Caco-2 (cell line): ENCODE measurements at regions not wholly inside any gene's neighbourhood (a gene's known extent, or its start where the extent isn't known, plus 50 kb on each side); places are given as distances from the start of the nearest gene placed in this dataset.

Experiments
- BruUV-seq: library from RNA; stranded (reverse); fragments of 400-500 nt; replicated peaks from 2 replicates; lab custom pipeline; 2021; lab: Mats Ljungman, UMichigan
- CTCF ChIA-PET: fragments of 300-600 bp; sonication (Branson Sonifier 250); formaldehyde crosslinking; loops from one replicate; lab custom pipeline; 2022; ENCODE audit warnings: antibody characterized with exemption; lab: Charles Lee
- POLR2A ChIA-PET: fragments of 300-600 bp; sonication (Branson Sonifier 250); formaldehyde crosslinking; loops from one replicate; lab custom pipeline; 2022; ENCODE audit warnings: antibody characterized with exemption; lab: Charles Lee
- DNase-seq, 2 experiments: peaks; one replicate each; pipeline versions ENCODE4 v3.0.0 to v3.0.0-alpha.2; 2020 to 2022
- H3K27me3 ChIP-seq: replicated peaks from 2 replicates; pipeline ENCODE4 v1.6.0; 2011; ENCODE audit warnings: low read length; ENCODE audit not compliant: control insufficient read depth, insufficient read depth
- H3K36me3 ChIP-seq: 2 replicates; pipeline ENCODE4 v1.5.1; 2011; ENCODE audit warnings: low read length; ENCODE audit not compliant: control insufficient read depth, insufficient read depth
- H3K4me1 ChIP-seq: fragments of 250-450 bp; sonication (Bioruptor Pico); 2 replicates; pipeline ENCODE4 v1.5.1; 2020; ENCODE audit warnings: mild to moderate bottlenecking
- H3K4me3 ChIP-seq: 2 replicates; pipeline ENCODE4 v1.5.1; 2011; ENCODE audit warnings: low read depth, mild to moderate bottlenecking, control low read depth, low read length
- H3K9me3 ChIP-seq: fragments of 250-450 bp; sonication (Bioruptor Pico); 2 replicates; pipeline ENCODE4 v1.5.1; 2020; ENCODE audit warnings: mild to moderate bottlenecking, moderate library complexity
- H3K27ac Mint-ChIP-seq: one replicate; pipeline ENCODE4 v1.8.0; 2022; ENCODE audit warnings: mixed read lengths; ENCODE audit not compliant: unreplicated experiment
- H3K27me3 Mint-ChIP-seq: one replicate; pipeline ENCODE4 v1.8.0; 2022; ENCODE audit warnings: mixed read lengths; ENCODE audit not compliant: insufficient read depth, unreplicated experiment
- H3K36me3 Mint-ChIP-seq: one replicate; pipeline ENCODE4 v1.8.0; 2022; ENCODE audit warnings: mild to moderate bottlenecking, mixed read lengths; ENCODE audit not compliant: insufficient read depth, unreplicated experiment
- H3K4me1 Mint-ChIP-seq: one replicate; pipeline ENCODE4 v1.8.0; 2022; ENCODE audit warnings: low read depth, mixed read lengths; ENCODE audit not compliant: unreplicated experiment
- H3K4me3 Mint-ChIP-seq: one replicate; pipeline ENCODE4 v1.8.0; 2022; ENCODE audit warnings: mild to moderate bottlenecking, moderate library complexity, mixed read lengths; ENCODE audit not compliant: unreplicated experiment
- H3K9me3 Mint-ChIP-seq: one replicate; pipeline ENCODE4 v1.8.0; 2022; ENCODE audit warnings: mixed read lengths; ENCODE audit not compliant: unreplicated experiment
- CTCF ChIP-seq, 2 experiments: fragments of 200-600 bp in 1 of 2; IDR thresholded peaks; 1 replicate in 1 of 2; 2 replicates in 1 of 2; pipeline versions ENCODE4 v1.5.1 to v1.8.0; 2011 to 2022; ENCODE audit warnings: antibody characterized with exemption in 1 of 2, control low read depth in 1 of 2, inconsistent platforms in 1 of 2, low read depth in 1 of 2, low read length in 1 of 2, mild to moderate bottlenecking in 1 of 2, moderate library complexity in 1 of 2; ENCODE audit not compliant: insufficient read depth in 1 of 2, severe bottlenecking in 1 of 2, unreplicated experiment in 1 of 2
- intact Hi-C: fragments of 100-400 bp; cut with micrococcal nuclease; formaldehyde crosslinking; loops from one replicate; pipeline ENCODE4 v1.10.0; 2022; ENCODE audit not compliant: unreplicated experiment

DNA sequence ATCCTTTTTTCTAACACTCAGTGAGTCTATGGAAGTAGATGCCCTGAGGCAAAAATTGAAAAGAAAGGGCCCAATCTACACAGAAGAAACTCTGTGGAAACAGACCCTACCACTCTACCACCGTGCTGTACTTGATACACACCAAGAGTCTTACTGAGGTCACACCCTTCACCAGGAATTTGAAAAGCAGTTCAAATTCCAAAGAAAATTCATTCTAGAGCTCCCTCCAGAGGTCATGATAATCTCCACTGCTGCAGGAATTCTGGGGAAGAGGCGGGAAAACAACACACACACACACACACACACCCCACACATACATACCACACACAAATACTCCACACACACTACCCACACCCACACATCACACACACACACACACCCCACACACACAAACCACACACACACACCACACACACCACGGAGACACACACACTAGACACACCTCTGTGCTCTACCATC lies 336.8 kb downstream of the HDGFL1 start:
- CTCF ChIA-PET: interaction anchor here (0.6 kb wide), 1 partner anchor 25 kb away, joined by 3 read pairs; no protein-coding TSS in a partner anchor

GRCh38 chr6:22907085-22907484 lies 337.7 kb downstream of the HDGFL1 start:
- Mint-ChIP-seq H3K4me3 (no peak overlapping the region), H3K27me3 (no peaks in the 10 kb centered on the region), H3K9me3 (peaks cover 25% of the 10 kb centered on the region), H3K27ac (peak overlapping the region; percentile 53), H3K36me3 (peaks cover 57% of the 10 kb centered on the region), H3K4me1 (peaks cover 21% of the 10 kb centered on the region)
- Histone ChIP-seq H3K36me3 (no peaks in the 10 kb centered on the region), H3K9me3 (peaks cover 3% of the 10 kb centered on the region; the same call in 1 of the 2 replicates), H3K4me1 (peaks cover 13% of the 10 kb centered on the region; the same call in 1 of the 2 replicates), H3K4me3 (no peak overlapping the region), H3K27me3 (no peaks in the 10 kb centered on the region)
- ChIA-PET CTCF (interaction anchor here (1.1 kb wide), 1 partner anchor 15 kb away, joined by 8 read pairs; no protein-coding TSS in a partner anchor), POLR2A (interaction anchor here (0.6 to 0.7 kb wide), 2 partner anchors 60 to 307 kb away, joined by 3 read pairs; no protein-coding TSS in a partner anchor)
- DNase-seq: no peak
- BruUV-seq: no TSS peak
- TF ChIP-seq CTCF (IDR thresholded peaks at IDR 0.05; ENCODE audit: insufficient read depth in 1 of 2, low read depth in 1 of 2, low read length in 1 of 2, severe bottlenecking in 1 of 2, unreplicated experiment in 1 of 2): no peak
- intact Hi-C loops: no loop called here

More for the DNA sequence above, 336.8 kb downstream of the HDGFL1 start:
- peaks cover 21% of the 10 kb centered on the region for H3K4me1 Mint-ChIP-seq
- H3K4me1 ChIP-seq: peaks cover 13% of the 10 kb centered on the region; the same call in 1 of the 2 replicates
- no peaks in the 10 kb centered on the region for H3K36me3 ChIP-seq
- DNase-seq: peak in 1 of 2 experiments; percentile 55
- intact Hi-C loops: loop anchor here (1.0 kb wide), 1 partner anchor 540 kb away; no protein-coding TSS in a partner anchor
- POLR2A ChIA-PET: no interaction called here
- peaks cover 3% of the 10 kb centered on the region; the same call in 1 of the 2 replicates for H3K9me3 ChIP-seq
- TF ChIP-seq CTCF (IDR thresholded peaks at IDR 0.05; ENCODE audit: insufficient read depth in 1 of 2, low read depth in 1 of 2, low read length in 1 of 2, severe bottlenecking in 1 of 2, unreplicated experiment in 1 of 2): peak; percentile 29 to 49
- H3K4me3 ChIP-seq: no peak overlapping the region
- H3K27me3 Mint-ChIP-seq: no peaks in the 10 kb centered on the region
- no peaks in the 10 kb centered on the region for H3K27me3 ChIP-seq
- peak overlapping the region; percentile 8 for H3K27ac Mint-ChIP-seq
- H3K36me3 Mint-ChIP-seq: peaks cover 55% of the 10 kb centered on the region
- H3K9me3 Mint-ChIP-seq: peaks cover 25% of the 10 kb centered on the region
- BruUV-seq: no TSS peak
- H3K4me3 Mint-ChIP-seq: no peak overlapping the region

DNA sequence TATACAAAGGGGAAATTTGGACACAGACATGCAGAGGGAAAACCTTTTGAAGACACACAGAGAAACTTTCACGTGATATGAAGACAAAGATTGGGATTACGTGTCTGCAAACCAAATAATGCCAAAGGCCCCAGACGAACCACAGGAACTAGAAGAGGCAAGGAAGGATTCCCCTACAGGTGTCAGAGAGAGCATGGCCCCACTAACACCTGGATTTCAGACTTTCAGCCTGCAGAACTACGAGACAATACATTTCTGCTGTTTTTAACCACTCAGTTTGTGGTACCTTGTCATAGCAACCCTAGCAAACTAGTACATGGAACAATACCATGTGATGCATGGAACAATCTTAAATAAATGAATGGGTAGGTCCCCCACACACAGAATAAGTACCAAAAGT lies 341.0 kb downstream of the HDGFL1 start:
- Histone ChIP-seq H3K36me3 (no peaks in the 10 kb centered on the region; the same call in 1 of the 2 replicates), H3K4me1 (peaks cover 13% of the 10 kb centered on the region; the same call in 1 of the 2 replicates), H3K4me3 (no peak overlapping the region), H3K27me3 (no peaks in the 10 kb centered on the region), H3K9me3 (peaks cover 3% of the 10 kb centered on the region; the same call in 1 of the 2 replicates)
- intact Hi-C loops: no loop called here
- CTCF ChIA-PET: no interaction called here
- peaks cover 68% of the 10 kb centered on the region for H3K36me3 Mint-ChIP-seq
- H3K4me1 Mint-ChIP-seq: peaks cover 24% of the 10 kb centered on the region
- no peak overlapping the region for H3K27ac Mint-ChIP-seq
- no peak for DNase-seq
- H3K9me3 Mint-ChIP-seq: peaks cover 35% of the 10 kb centered on the region
- H3K4me3 Mint-ChIP-seq: no peak overlapping the region
- TF ChIP-seq CTCF (IDR thresholded peaks at IDR 0.05; ENCODE audit: insufficient read depth in 1 of 2, low read depth in 1 of 2, low read length in 1 of 2, severe bottlenecking in 1 of 2, unreplicated experiment in 1 of 2): no peak
- no peaks in the 10 kb centered on the region for H3K27me3 Mint-ChIP-seq
- BruUV-seq: no TSS peak
- POLR2A ChIA-PET: no interaction called here
